LNCAP (cell line): ENCODE measurements at regions not wholly inside any gene's neighbourhood (a gene's known extent, or its start where the extent isn't known, plus 50 kb on each side); places are given as distances from the start of the nearest gene placed in this dataset.

Source experiments
- CTCF ChIP-seq: fragments of 450-650 bp; IDR thresholded peaks from 2 replicates; pipeline ENCODE4 v1.5.1; 2017; ENCODE audit warnings: mild to moderate bottlenecking

GRCh38 chr20:6492271-6493055, 275.0 kb upstream of the BMP2 start:
- no peak for TF ChIP-seq CTCF

- TF ChIP-seq CTCF, result no peak
Observed at GRCh38 chr20:6490849-6491248, 276.6 kb upstream of the BMP2 start.

GRCh38 chr20:6489361-6490171, 277.9 kb upstream of the BMP2 start:
- TF ChIP-seq CTCF, result no peak

- no peak for TF ChIP-seq CTCF
Observed at GRCh38 chr20:6485351-6485750, 282.1 kb upstream of the BMP2 start.

DNA sequence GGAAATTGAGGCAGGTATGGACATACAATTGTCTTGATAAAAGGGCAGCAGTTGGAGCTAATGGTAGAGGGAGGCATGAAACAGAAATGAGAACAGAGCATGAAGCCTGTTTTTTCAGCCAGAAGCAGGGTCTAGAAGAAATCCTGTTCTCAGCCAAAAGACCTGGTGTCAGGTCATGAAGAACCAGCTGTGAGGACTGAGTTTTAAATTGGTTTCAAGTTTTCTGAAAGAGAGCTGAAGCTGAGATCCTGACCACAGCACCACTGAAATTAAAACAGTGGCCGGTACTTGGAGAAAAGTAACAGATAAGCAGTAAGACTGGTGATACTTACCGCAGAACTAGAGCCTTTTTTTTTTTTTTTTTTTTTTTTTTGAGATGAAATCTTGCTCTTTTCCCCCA, 283.8 kb upstream of the BMP2 start:
- TF ChIP-seq CTCF, result no peak

DNA sequence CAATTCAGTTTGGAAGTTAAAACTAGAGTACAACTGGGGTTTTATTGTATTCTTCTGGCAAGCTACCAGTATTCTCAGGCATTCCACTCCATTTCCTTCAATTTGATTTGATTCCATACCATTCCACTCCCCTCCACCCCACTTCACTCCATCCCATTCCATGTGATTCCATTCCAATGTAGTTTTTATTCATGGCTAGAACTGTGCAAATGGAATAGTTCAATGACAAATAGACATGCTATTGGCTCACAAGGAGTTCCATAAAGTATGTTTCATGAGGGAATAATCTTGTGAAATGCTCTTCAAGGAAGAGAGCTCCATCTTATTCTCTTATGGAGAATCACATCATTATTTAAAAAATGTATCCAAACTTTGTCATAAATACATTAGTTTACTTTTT, 285.0 kb upstream of the BMP2 start:
- no peak for TF ChIP-seq CTCF

GRCh38 chr20:6480328-6481200, 286.9 kb upstream of the BMP2 start:
- no peak for TF ChIP-seq CTCF
